ENCODE measurements at regions not wholly inside any gene's neighbourhood (a gene's known extent, or its start where the extent isn't known, plus 50 kb on each side); places are given as distances from the start of the nearest gene placed in this dataset.

- Mint-ChIP-seq H3K4me1 (ENCODE audit: low read depth) (no peaks in the 10 kb centered on the region), H3K9me3 (ENCODE audit: low read depth) (peaks cover 18% of the 10 kb centered on the region), H3K27me3 (peaks cover 23% of the 10 kb centered on the region), H3K36me3 (ENCODE audit: insufficient read depth) (no peaks in the 10 kb centered on the region), H3K27ac (no peak overlapping the region), H3K4me3 (ENCODE audit: low read depth) (no peak overlapping the region)
- no peak for TF ChIP-seq CTCF (IDR thresholded peaks at IDR 0.05; ENCODE audit: unreplicated experiment)
- DNase-seq (ENCODE audit: low spot score, unreplicated experiment) = no peak
These were observed 55.2 kb downstream of the GCC1 start for GRCh38 chr7:127530148-127530547.

- Mint-ChIP-seq H3K36me3 (ENCODE audit: insufficient read depth) (no peaks in the 10 kb centered on the region), H3K4me1 (ENCODE audit: low read depth) (no peaks in the 10 kb centered on the region), H3K27ac (no peak overlapping the region), H3K9me3 (ENCODE audit: low read depth) (peaks cover 18% of the 10 kb centered on the region), H3K4me3 (ENCODE audit: low read depth) (no peak overlapping the region), H3K27me3 (peaks cover 14% of the 10 kb centered on the region)
- TF ChIP-seq CTCF (IDR thresholded peaks at IDR 0.05; ENCODE audit: unreplicated experiment) = no peak
- DNase-seq (ENCODE audit: low spot score, unreplicated experiment) = no peak
These were observed 57.8 kb downstream of the GCC1 start for GRCh38 chr7:127527561-127527960.

- Mint-ChIP-seq H3K4me3 (ENCODE audit: low read depth) (no peak overlapping the region), H3K9me3 (ENCODE audit: low read depth) (peaks cover 23% of the 10 kb centered on the region), H3K4me1 (ENCODE audit: low read depth) (no peaks in the 10 kb centered on the region), H3K27ac (no peak overlapping the region), H3K36me3 (ENCODE audit: insufficient read depth) (no peaks in the 10 kb centered on the region), H3K27me3 (peaks cover 8% of the 10 kb centered on the region)
- TF ChIP-seq CTCF (IDR thresholded peaks at IDR 0.05; ENCODE audit: unreplicated experiment) = no peak
- no peak for DNase-seq (ENCODE audit: low spot score, unreplicated experiment)
These were observed 59.4 kb downstream of the GCC1 start for GRCh38 chr7:127525866-127526480.

GRCh38 chr7:127516320-127516719 lies 69.1 kb downstream of the GCC1 start:
- DNase-seq (ENCODE audit: low spot score, unreplicated experiment) = no peak
- TF ChIP-seq CTCF (IDR thresholded peaks at IDR 0.05; ENCODE audit: unreplicated experiment) = no peak
- Mint-ChIP-seq H3K27ac (no peak overlapping the region), H3K36me3 (ENCODE audit: insufficient read depth) (no peaks in the 10 kb centered on the region), H3K4me3 (ENCODE audit: low read depth) (no peak overlapping the region), H3K4me1 (ENCODE audit: low read depth) (no peaks in the 10 kb centered on the region), H3K27me3 (peaks cover 25% of the 10 kb centered on the region), H3K9me3 (ENCODE audit: low read depth) (peaks cover under 1% of the 10 kb centered on the region)

GRCh38 chr7:127514499-127514898 lies 70.9 kb downstream of the GCC1 start:
- DNase-seq (ENCODE audit: low spot score, unreplicated experiment) = no peak
- no peaks in the 10 kb centered on the region for H3K36me3 Mint-ChIP-seq (ENCODE audit: insufficient read depth)
- H3K27ac Mint-ChIP-seq = no peak overlapping the region
- H3K27me3 Mint-ChIP-seq = peaks cover 28% of the 10 kb centered on the region
- TF ChIP-seq CTCF (IDR thresholded peaks at IDR 0.05; ENCODE audit: unreplicated experiment) = peak; percentile 52
- no peak overlapping the region for H3K4me3 Mint-ChIP-seq (ENCODE audit: low read depth)
- H3K9me3 Mint-ChIP-seq (ENCODE audit: low read depth) = no peaks in the 10 kb centered on the region
- no peaks in the 10 kb centered on the region for H3K4me1 Mint-ChIP-seq (ENCODE audit: low read depth)
